ENCODE measurements at regions not wholly inside any gene's neighbourhood (a gene's known extent, or its start where the extent isn't known, plus 50 kb on each side); places are given as distances from the start of the nearest gene placed in this dataset.

GRCh38 chr1:79617777-79618176 lies 611.2 kb upstream of the ADGRL4 start:
- Histone ChIP-seq H3K18ac (ENCODE audit: low read depth in 1 of 2, low read length in 2 of 2) (no peak overlapping the region), H2BK120ac (ENCODE audit: low read depth, low read length) (no peak overlapping the region), H2BK15ac (ENCODE audit: low read depth, poor library complexity, severe bottlenecking) (no peak overlapping the region), H2BK12ac (ENCODE audit: low read length in 2 of 2) (no peak overlapping the region), H3K27me3 (ENCODE audit: control insufficient read depth in 1 of 2, insufficient read depth in 1 of 2, low read length in 2 of 2) (no peaks in the 10 kb centered on the region), H3K9ac (ENCODE audit: low read length) (no peak overlapping the region), H3K9me3 (ENCODE audit: control insufficient read depth, low read length) (no peaks in the 10 kb centered on the region), H3K79me1 (replicated peaks; ENCODE audit: low read length, poor library complexity, severe bottlenecking) (no peaks in the 10 kb centered on the region), H3K4me1 (ENCODE audit: control insufficient read depth, insufficient read depth, low read depth, low read length) (no peaks in the 10 kb centered on the region), H2BK5ac (ENCODE audit: low read depth, low read length, poor library complexity, severe bottlenecking) (no peak overlapping the region), H2AFZ (ENCODE audit: low read depth, low read length) (no peak overlapping the region), H3K23ac (ENCODE audit: low read length in 2 of 2) (no peak overlapping the region), H4K91ac (ENCODE audit: low read length) (no peak overlapping the region), H3K14ac (ENCODE audit: low read length in 2 of 2) (no peak overlapping the region), H3K27ac (ENCODE audit: low read length, poor library complexity, severe bottlenecking) (no peak overlapping the region), H2AK5ac (ENCODE audit: low read length, severe bottlenecking) (no peak overlapping the region), H4K8ac (ENCODE audit: low read length) (no peak overlapping the region), H3K4ac (ENCODE audit: low read depth in 1 of 2, low read length in 2 of 2) (no peak overlapping the region), H3K36me3 (ENCODE audit: control insufficient read depth in 1 of 2, insufficient read depth in 2 of 2, low read depth in 1 of 2, low read length in 2 of 2) (no peaks in the 10 kb centered on the region), H3K4me3 (ENCODE audit: insufficient read depth in 1 of 2, low read depth in 1 of 2, low read length in 2 of 2) (no peak overlapping the region), H3K4me2 (ENCODE audit: low read length, poor library complexity, severe bottlenecking) (no peak overlapping the region)
- no CpG with 5 or more reads among the region's 2 CpGs for WGBS
- DNase-seq: no peak

GRCh38 chr1:79614762-79615161 lies 608.2 kb upstream of the ADGRL4 start:
- no peak overlapping the region for H2BK15ac ChIP-seq (ENCODE audit: low read depth, poor library complexity, severe bottlenecking)
- WGBS: 78% methylated on average over 2 of the region's 2 CpGs
- no peak overlapping the region for H2BK5ac ChIP-seq (ENCODE audit: low read depth, low read length, poor library complexity, severe bottlenecking)
- no peak overlapping the region for H3K4ac ChIP-seq (ENCODE audit: low read depth in 1 of 2, low read length in 2 of 2)
- H3K14ac ChIP-seq (ENCODE audit: low read length in 2 of 2): no peak overlapping the region
- no peak overlapping the region for H3K23ac ChIP-seq (ENCODE audit: low read length in 2 of 2)
- H3K79me1 ChIP-seq (replicated peaks; ENCODE audit: low read length, poor library complexity, severe bottlenecking): no peaks in the 10 kb centered on the region
- no peaks in the 10 kb centered on the region for H3K9me3 ChIP-seq (ENCODE audit: control insufficient read depth, low read length)
- DNase-seq: peak; percentile 29
- no peak overlapping the region for H3K4me2 ChIP-seq (ENCODE audit: low read length, poor library complexity, severe bottlenecking)
- H3K9ac ChIP-seq (ENCODE audit: low read length): peak overlapping the region; percentile 27
- peak overlapping the region in 1 of 2 experiments; percentile 35 for H3K4me3 ChIP-seq (ENCODE audit: insufficient read depth in 1 of 2, low read depth in 1 of 2, low read length in 2 of 2)
- H3K27me3 ChIP-seq (ENCODE audit: control insufficient read depth in 1 of 2, insufficient read depth in 1 of 2, low read length in 2 of 2): no peaks in the 10 kb centered on the region
- no peaks in the 10 kb centered on the region for H3K4me1 ChIP-seq (ENCODE audit: control insufficient read depth, insufficient read depth, low read depth, low read length)
- no peaks in the 10 kb centered on the region for H3K36me3 ChIP-seq (ENCODE audit: control insufficient read depth in 1 of 2, insufficient read depth in 2 of 2, low read depth in 1 of 2, low read length in 2 of 2)
- H2AK5ac ChIP-seq (ENCODE audit: low read length, severe bottlenecking): no peak overlapping the region
- H2BK120ac ChIP-seq (ENCODE audit: low read depth, low read length): no peak overlapping the region
- no peak overlapping the region for H3K27ac ChIP-seq (ENCODE audit: low read length, poor library complexity, severe bottlenecking)
- H2AFZ ChIP-seq (ENCODE audit: low read depth, low read length): no peak overlapping the region
- no peak overlapping the region for H3K18ac ChIP-seq (ENCODE audit: low read depth in 1 of 2, low read length in 2 of 2)
- no peak overlapping the region for H4K91ac ChIP-seq (ENCODE audit: low read length)
- no peak overlapping the region for H2BK12ac ChIP-seq (ENCODE audit: low read length in 2 of 2)
- no peak overlapping the region for H4K8ac ChIP-seq (ENCODE audit: low read length)

- Histone ChIP-seq H3K27me3 (ENCODE audit: control insufficient read depth in 1 of 2, insufficient read depth in 1 of 2, low read length in 2 of 2) (no peaks in the 10 kb centered on the region), H3K18ac (ENCODE audit: low read depth in 1 of 2, low read length in 2 of 2) (no peak overlapping the region), H2BK5ac (ENCODE audit: low read depth, low read length, poor library complexity, severe bottlenecking) (no peak overlapping the region), H4K91ac (ENCODE audit: low read length) (no peak overlapping the region), H3K4me3 (ENCODE audit: insufficient read depth in 1 of 2, low read depth in 1 of 2, low read length in 2 of 2) (no peak overlapping the region), H3K9ac (ENCODE audit: low read length) (no peak overlapping the region), H2BK15ac (ENCODE audit: low read depth, poor library complexity, severe bottlenecking) (no peak overlapping the region), H3K9me3 (ENCODE audit: control insufficient read depth, low read length) (no peaks in the 10 kb centered on the region), H3K14ac (ENCODE audit: low read length in 2 of 2) (no peak overlapping the region), H3K79me1 (replicated peaks; ENCODE audit: low read length, poor library complexity, severe bottlenecking) (no peaks in the 10 kb centered on the region), H3K27ac (ENCODE audit: low read length, poor library complexity, severe bottlenecking) (no peak overlapping the region), H3K4me2 (ENCODE audit: low read length, poor library complexity, severe bottlenecking) (no peak overlapping the region), H2BK12ac (ENCODE audit: low read length in 2 of 2) (no peak overlapping the region), H3K36me3 (ENCODE audit: control insufficient read depth in 1 of 2, insufficient read depth in 2 of 2, low read depth in 1 of 2, low read length in 2 of 2) (no peaks in the 10 kb centered on the region), H2AK5ac (ENCODE audit: low read length, severe bottlenecking) (no peak overlapping the region), H3K23ac (ENCODE audit: low read length in 2 of 2) (no peak overlapping the region), H2AFZ (ENCODE audit: low read depth, low read length) (no peak overlapping the region), H3K4me1 (ENCODE audit: control insufficient read depth, insufficient read depth, low read depth, low read length) (no peaks in the 10 kb centered on the region), H4K8ac (ENCODE audit: low read length) (no peak overlapping the region), H3K4ac (ENCODE audit: low read depth in 1 of 2, low read length in 2 of 2) (no peak overlapping the region), H2BK120ac (ENCODE audit: low read depth, low read length) (no peak overlapping the region)
- no peak for DNase-seq
Measured at GRCh38 chr1:79614106-79614505, 607.6 kb upstream of the ADGRL4 start.

GRCh38 chr1:79613046-79613445 lies 606.5 kb upstream of the ADGRL4 start:
- no peak overlapping the region for H2BK12ac ChIP-seq (ENCODE audit: low read length in 2 of 2)
- H4K8ac ChIP-seq (ENCODE audit: low read length): no peak overlapping the region
- no CpG with 5 or more reads among the region's 1 CpG for WGBS
- no peak overlapping the region for H4K91ac ChIP-seq (ENCODE audit: low read length)
- H3K18ac ChIP-seq (ENCODE audit: low read depth in 1 of 2, low read length in 2 of 2): no peak overlapping the region
- H3K23ac ChIP-seq (ENCODE audit: low read length in 2 of 2): no peak overlapping the region
- H3K4me2 ChIP-seq (ENCODE audit: low read length, poor library complexity, severe bottlenecking): no peak overlapping the region
- H2AK5ac ChIP-seq (ENCODE audit: low read length, severe bottlenecking): no peak overlapping the region
- no peaks in the 10 kb centered on the region for H3K79me1 ChIP-seq (replicated peaks; ENCODE audit: low read length, poor library complexity, severe bottlenecking)
- no peak overlapping the region for H3K9ac ChIP-seq (ENCODE audit: low read length)
- no peaks in the 10 kb centered on the region for H3K27me3 ChIP-seq (ENCODE audit: control insufficient read depth in 1 of 2, insufficient read depth in 1 of 2, low read length in 2 of 2)
- H3K27ac ChIP-seq (ENCODE audit: low read length, poor library complexity, severe bottlenecking): no peak overlapping the region
- no peak overlapping the region for H3K4ac ChIP-seq (ENCODE audit: low read depth in 1 of 2, low read length in 2 of 2)
- H3K14ac ChIP-seq (ENCODE audit: low read length in 2 of 2): no peak overlapping the region
- no peak overlapping the region for H2BK15ac ChIP-seq (ENCODE audit: low read depth, poor library complexity, severe bottlenecking)
- H3K4me1 ChIP-seq (ENCODE audit: control insufficient read depth, insufficient read depth, low read depth, low read length): no peaks in the 10 kb centered on the region
- H2BK5ac ChIP-seq (ENCODE audit: low read depth, low read length, poor library complexity, severe bottlenecking): no peak overlapping the region
- H3K9me3 ChIP-seq (ENCODE audit: control insufficient read depth, low read length): no peaks in the 10 kb centered on the region
- no peak for DNase-seq
- no peak overlapping the region for H3K4me3 ChIP-seq (ENCODE audit: insufficient read depth in 1 of 2, low read depth in 1 of 2, low read length in 2 of 2)
- H2AFZ ChIP-seq (ENCODE audit: low read depth, low read length): no peak overlapping the region
- H3K36me3 ChIP-seq (ENCODE audit: control insufficient read depth in 1 of 2, insufficient read depth in 2 of 2, low read depth in 1 of 2, low read length in 2 of 2): no peaks in the 10 kb centered on the region
- no peak overlapping the region for H2BK120ac ChIP-seq (ENCODE audit: low read depth, low read length)

Measured in mesenchymal stem cell (in vitro differentiated cells and primary cell).